Erythroblast (primary cell): ENCODE measurements at regions not wholly inside any gene's neighbourhood (a gene's known extent, or its start where the extent isn't known, plus 50 kb on each side); places are given as distances from the start of the nearest gene placed in this dataset.

Source experiments
- GATA1 ChIP-seq: IDR thresholded peaks from 2 replicates; pipeline ENCODE4 v1.6.1; 2011; ENCODE audit warnings: low read depth, mild to moderate bottlenecking, control low read depth, low read length, moderate library complexity
- POLR2A ChIP-seq: IDR thresholded peaks from 2 replicates; pipeline ENCODE4 v1.6.1; 2011; ENCODE audit warnings: mild to moderate bottlenecking, low read length

DNA sequence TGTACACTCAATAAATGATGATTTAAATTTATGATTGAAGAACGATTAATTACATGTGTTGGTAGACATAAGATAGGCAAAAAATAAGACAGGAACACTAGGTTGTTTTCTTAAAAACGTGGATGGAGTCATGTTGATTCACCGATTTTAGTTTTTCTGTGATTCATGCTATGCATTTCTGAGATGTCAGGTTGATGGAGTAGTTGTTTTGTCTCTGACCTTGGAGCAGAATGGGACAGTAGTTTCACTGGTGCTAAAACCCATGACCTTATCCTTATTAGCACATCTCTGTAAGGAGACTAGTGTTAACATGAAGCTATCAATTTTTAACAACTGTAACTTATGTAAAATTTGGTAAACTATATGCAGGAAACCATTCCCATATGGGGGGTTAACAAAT is 611.6 kb upstream of the FZD8 start:
- TF ChIP-seq POLR2A (no peak), GATA1 (no peak)
